Left kidney (tissue), 1 donor: ENCODE measurements at regions not wholly inside any gene's neighbourhood (a gene's known extent, or its start where the extent isn't known, plus 50 kb on each side); places are given as distances from the start of the nearest gene placed in this dataset.

Source experiments
- DNase-seq: peaks from one replicate; pipeline ENCODE4 v3.0.0-alpha.2; 2013

- no peak for DNase-seq
Observed at GRCh38 chr10:57867241-57867640, 400.5 kb downstream of the IPMK start.

- DNase-seq = no peak
Observed at GRCh38 chr10:57864765-57865680, 402.7 kb downstream of the IPMK start.

GRCh38 chr10:57849691-57850357, 417.9 kb downstream of the IPMK start:
- no peak for DNase-seq

- no peak for DNase-seq
Observed at GRCh38 chr10:57846307-57847065, 421.2 kb downstream of the IPMK start.

GRCh38 chr10:57844387-57844998, 423.2 kb downstream of the IPMK start:
- DNase-seq = no peak

DNA sequence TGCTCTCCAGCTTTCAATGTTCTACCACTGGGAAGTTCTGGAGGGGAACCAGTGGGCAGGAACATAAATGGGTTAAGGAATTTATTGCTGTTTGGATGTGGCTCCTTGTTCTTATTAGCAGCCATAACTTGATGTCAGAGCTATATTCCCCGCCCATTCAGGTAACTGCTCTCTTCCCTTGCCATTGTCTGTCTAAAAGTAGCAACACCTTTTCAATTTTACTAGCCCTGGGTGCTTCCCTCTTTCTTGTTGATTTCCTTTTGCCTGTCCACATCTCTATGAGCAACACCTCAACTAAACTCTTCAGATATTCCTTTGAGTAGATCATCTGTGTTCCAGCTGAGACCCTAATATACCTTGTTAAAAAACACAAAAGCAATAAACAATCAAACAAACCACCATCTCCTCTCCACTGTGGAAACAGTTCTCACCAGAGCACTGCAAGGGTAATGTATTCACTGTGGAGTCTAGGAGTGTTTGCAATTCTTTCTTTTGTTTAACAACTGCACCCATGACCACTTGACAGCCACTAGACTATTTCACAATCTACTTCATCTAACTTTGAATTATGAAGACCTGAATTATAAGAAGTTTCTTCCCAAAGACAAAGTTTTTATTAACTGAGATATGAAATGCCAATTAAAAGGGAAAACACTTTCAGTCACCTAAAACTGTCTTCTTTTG, 436.7 kb downstream of the IPMK start:
- no peak for DNase-seq

DNA sequence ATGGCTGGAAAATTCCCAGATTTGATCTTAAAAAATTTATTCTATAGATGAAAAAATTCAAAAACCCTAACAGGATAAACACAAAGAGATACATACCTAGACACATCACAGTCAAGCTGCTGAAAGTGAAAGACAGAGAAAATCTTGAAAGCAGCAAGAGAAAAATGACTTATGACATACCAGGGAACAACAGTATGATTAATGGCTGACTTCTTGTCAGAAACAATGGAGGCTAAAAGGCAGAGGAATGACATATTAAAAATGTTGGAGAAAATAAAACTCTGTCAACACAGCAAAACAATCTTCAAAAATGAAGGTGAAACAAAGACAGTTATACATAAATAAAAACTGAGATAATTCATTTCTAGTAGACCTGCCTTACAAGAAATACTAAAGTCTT, 442.7 kb downstream of the IPMK start:
- no peak for DNase-seq

GRCh38 chr10:57823398-57823797, 444.3 kb downstream of the IPMK start:
- DNase-seq = no peak

DNA sequence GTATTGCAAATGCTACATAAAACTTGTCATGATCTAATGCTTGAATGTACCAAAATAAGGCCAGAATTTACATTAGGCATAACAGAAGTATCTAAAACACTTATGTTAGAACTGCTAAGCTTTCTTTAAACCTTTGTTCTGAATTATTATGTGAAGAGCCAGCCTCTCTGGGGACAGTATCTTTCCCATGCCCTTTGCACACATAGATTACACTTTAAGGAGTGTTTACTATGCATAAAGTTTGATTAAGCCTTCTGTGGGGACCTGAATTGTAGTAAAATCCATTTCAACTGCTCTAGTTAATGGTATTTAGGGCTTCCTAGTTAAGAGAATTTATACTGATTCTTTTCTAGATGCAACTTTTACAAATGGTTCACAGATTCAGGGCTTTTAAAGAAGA, 444.7 kb downstream of the IPMK start:
- DNase-seq = no peak

DNA sequence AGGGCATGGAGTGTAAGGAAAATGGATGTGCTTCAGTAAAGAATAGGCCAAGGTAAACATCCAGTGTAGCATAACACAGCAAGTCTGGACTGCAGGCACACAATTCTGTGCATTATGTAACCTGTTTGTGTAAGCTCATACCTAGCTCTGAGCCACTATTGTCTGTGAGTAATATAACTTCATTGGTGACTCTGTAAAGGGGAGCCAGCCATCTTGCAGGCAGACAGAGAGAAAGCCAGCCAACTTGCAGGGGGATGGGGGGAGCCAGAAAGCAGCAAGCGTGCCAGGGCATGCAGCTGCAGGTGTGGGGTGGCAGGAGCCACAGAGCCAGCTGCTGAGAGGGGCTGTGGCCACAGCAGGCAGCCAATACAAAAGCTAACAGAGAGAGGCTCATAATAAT, 449.2 kb downstream of the IPMK start:
- DNase-seq = no peak

- DNase-seq = no peak
Observed at GRCh38 chr10:57817741-57818140, 450.0 kb downstream of the IPMK start.

GRCh38 chr10:57815949-57816348, 451.7 kb downstream of the IPMK start:
- no peak for DNase-seq

DNA sequence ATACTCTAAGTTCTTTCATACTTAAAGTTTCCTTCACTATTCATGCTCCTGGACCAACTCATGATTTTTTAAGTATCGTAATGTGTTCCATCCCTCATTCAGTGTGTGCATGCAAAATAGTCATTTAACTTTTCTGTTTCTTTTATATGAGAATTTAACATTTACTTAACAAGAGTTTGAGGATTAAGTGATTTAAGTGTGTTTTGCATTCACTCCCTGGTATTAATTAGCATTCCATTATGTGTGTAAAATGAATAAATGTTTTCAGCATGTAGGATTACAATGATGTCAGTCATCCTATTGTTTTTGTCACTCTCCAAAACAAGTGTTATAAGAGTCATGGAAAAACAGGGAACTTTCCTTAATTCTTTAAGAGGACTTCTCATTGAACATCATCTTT, 457.7 kb downstream of the IPMK start:
- DNase-seq = no peak

GRCh38 chr10:57807906-57808305, 459.8 kb downstream of the IPMK start:
- DNase-seq = no peak

- no peak for DNase-seq
Observed at GRCh38 chr10:57806675-57807074, 461.0 kb downstream of the IPMK start.

GRCh38 chr10:57799625-57800024, 468.1 kb downstream of the IPMK start:
- no peak for DNase-seq

DNA sequence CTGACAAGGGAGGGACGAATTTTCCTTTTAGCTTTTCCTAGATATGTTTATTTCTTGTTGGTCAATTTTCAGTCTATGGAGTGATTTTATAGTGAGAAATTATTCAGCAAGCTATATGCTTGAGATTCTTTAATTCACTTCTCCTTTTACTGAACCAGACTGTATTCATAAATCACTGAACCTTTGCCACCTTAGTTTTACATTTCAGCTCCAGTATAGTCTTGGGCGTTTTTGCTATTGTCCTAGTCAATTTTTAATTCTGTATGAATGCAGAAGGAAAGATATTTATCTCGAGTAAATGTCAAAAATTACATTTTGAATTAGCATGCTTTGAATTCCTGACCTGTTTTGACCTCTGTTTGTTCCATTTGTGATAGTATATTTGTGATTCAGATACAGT, 468.9 kb downstream of the IPMK start:
- no peak for DNase-seq

- DNase-seq = no peak
Observed at GRCh38 chr10:57791546-57791945, 476.1 kb downstream of the IPMK start.

GRCh38 chr10:57790703-57791102, 477.0 kb downstream of the IPMK start:
- no peak for DNase-seq

GRCh38 chr10:57788117-57788516, 479.6 kb downstream of the IPMK start:
- DNase-seq = no peak

DNA sequence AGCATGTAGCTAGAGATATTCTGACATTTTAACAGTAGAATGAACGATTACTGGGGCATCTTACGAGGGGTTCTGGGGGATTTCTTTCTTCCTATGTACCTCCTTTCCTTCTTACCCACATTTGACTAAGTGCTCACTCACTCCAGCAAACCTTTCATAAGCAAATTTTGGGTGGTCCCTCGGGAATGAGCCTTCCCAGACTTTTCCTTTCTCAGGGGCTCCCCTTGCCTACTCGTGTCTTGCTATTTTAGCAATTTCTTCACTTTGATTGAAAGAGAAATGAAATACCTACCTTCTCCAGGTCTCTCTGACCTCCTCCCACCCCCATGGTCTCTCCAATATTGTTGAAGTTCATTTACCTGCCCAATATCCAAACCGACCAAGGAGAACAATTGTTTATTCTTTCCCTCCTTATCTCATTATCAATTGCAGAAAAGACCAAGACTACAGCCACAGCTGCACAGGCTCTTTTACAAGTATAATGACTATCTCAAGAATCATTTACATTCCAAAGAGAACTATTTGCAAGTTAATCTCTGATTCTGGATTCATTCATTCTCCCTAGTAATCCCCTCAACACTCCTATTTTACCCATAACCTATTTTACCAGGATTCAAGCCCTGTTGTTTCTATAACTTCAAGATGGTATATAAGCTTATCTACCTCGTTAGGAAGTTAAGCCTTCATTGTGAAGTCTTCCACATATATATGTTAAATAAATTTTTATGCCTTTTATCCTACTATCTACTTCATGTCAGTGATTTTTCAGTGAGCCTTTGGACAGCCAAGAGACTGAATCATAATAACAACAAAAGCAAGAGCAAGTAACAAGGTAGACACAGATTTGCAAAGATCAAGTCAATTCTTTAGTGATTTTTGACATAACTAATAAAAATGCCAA, 480.6 kb downstream of the IPMK start:
- no peak for DNase-seq
